Trophoblast cell (in vitro differentiated cells and primary cell): ENCODE measurements at regions not wholly inside any gene's neighbourhood (a gene's known extent, or its start where the extent isn't known, plus 50 kb on each side); places are given as distances from the start of the nearest gene placed in this dataset.
A peak's percentile ranks its signal among the peaks of the same experiment; 100 is the strongest.

Source experiments
- DNase-seq, 2 donors: peaks; one replicate each; pipeline ENCODE4 v3.0.0-alpha.2; 2016
- H2AFZ ChIP-seq: 2 replicates; pipeline ENCODE4 v1.6.1; 2013; ENCODE audit warnings: low read length, moderate library complexity, mild to moderate bottlenecking; ENCODE audit not compliant: insufficient read depth, poor library complexity
- H2AK5ac ChIP-seq: 2 replicates; pipeline ENCODE4 v1.6.1; 2013; ENCODE audit warnings: mild to moderate bottlenecking, low read length
- H2BK120ac ChIP-seq: 2 replicates; pipeline ENCODE4 v1.6.1; 2013; ENCODE audit warnings: low read length, mild to moderate bottlenecking, moderate library complexity; ENCODE audit not compliant: insufficient read depth, poor library complexity
- H2BK12ac ChIP-seq: 2 replicates; pipeline ENCODE4 v1.6.1; 2013; ENCODE audit warnings: mild to moderate bottlenecking, low read length, moderate library complexity
- H2BK5ac ChIP-seq: 2 replicates; pipeline ENCODE4 v1.6.1; 2013; ENCODE audit warnings: low read length, low read depth, moderate library complexity, mild to moderate bottlenecking; ENCODE audit not compliant: poor library complexity
- H3K14ac ChIP-seq: 2 replicates; pipeline ENCODE4 v1.6.1; 2013; ENCODE audit warnings: mild to moderate bottlenecking, low read length
- H3K18ac ChIP-seq: 2 replicates; pipeline ENCODE4 v1.6.1; 2013; ENCODE audit warnings: mild to moderate bottlenecking, low read length
- H3K23ac ChIP-seq: 2 replicates; pipeline ENCODE4 v1.6.1; 2013; ENCODE audit warnings: low read length
- H3K27ac ChIP-seq: 2 replicates; pipeline ENCODE4 v1.5.1; 2013; ENCODE audit warnings: low read depth, mild to moderate bottlenecking, inconsistent platforms, low read length, moderate library complexity
- H3K27me3 ChIP-seq: 2 replicates; pipeline ENCODE4 v1.6.1; 2013; ENCODE audit warnings: inconsistent platforms, mild to moderate bottlenecking, low read length, moderate library complexity; ENCODE audit not compliant: insufficient read depth
- H3K36me3 ChIP-seq, 2 experiments: 1 replicate in 1 of 2; 2 replicates in 1 of 2; pipeline ENCODE4 v1.6.1; 2013; ENCODE audit warnings: low read length in 2 of 2, mild to moderate bottlenecking in 2 of 2, moderate library complexity in 1 of 2; ENCODE audit not compliant: insufficient read depth in 2 of 2, control insufficient read depth in 1 of 2
- H3K4ac ChIP-seq: 2 replicates; pipeline ENCODE4 v1.6.1; 2013; ENCODE audit warnings: low read depth, mild to moderate bottlenecking, low read length, moderate library complexity
- H3K4me1 ChIP-seq, 2 experiments: 1 replicate in 1 of 2; 2 replicates in 1 of 2; pipeline ENCODE4 v1.6.1; 2013; ENCODE audit warnings: low read length in 2 of 2, mild to moderate bottlenecking in 2 of 2, moderate library complexity in 1 of 2; ENCODE audit not compliant: insufficient read depth in 2 of 2, control insufficient read depth in 1 of 2
- H3K4me2 ChIP-seq: 2 replicates; pipeline ENCODE4 v1.6.1; 2013; ENCODE audit warnings: inconsistent platforms, mild to moderate bottlenecking, low read length, moderate library complexity
- H3K4me3 ChIP-seq: 2 replicates; pipeline ENCODE4 v1.5.1; 2013; ENCODE audit warnings: mild to moderate bottlenecking, low read depth, low read length, inconsistent platforms
- H3K79me1 ChIP-seq: one replicate; pipeline ENCODE4 v1.6.1; 2013; ENCODE audit warnings: low read length
- H3K79me2 ChIP-seq: 2 replicates; pipeline ENCODE4 v1.6.1; 2013; ENCODE audit warnings: low read length, mild to moderate bottlenecking; ENCODE audit not compliant: control insufficient read depth, insufficient read depth, poor library complexity
- H3K9ac ChIP-seq: 2 replicates; pipeline ENCODE4 v1.6.1; 2013; ENCODE audit warnings: mild to moderate bottlenecking, low read length
- H3K9me3 ChIP-seq: 2 replicates; pipeline ENCODE4 v1.6.1; 2013; ENCODE audit warnings: low read depth, mild to moderate bottlenecking, control low read depth, inconsistent platforms, low read length; ENCODE audit not compliant: insufficient read depth
- H4K12ac ChIP-seq: 2 replicates; pipeline ENCODE4 v1.6.1; 2013; ENCODE audit warnings: low read depth, mild to moderate bottlenecking, low read length, moderate library complexity
- H4K8ac ChIP-seq: 2 replicates; pipeline ENCODE4 v1.6.1; 2013; ENCODE audit warnings: low read depth, mild to moderate bottlenecking, low read length, moderate library complexity
- H4K91ac ChIP-seq: one replicate; pipeline ENCODE4 v1.6.1; 2013; ENCODE audit warnings: low read depth, mild to moderate bottlenecking, low read length, moderate library complexity
- WGBS: extraction: QIAGEN DNeasy Blood & Tissue Kit; methylation state at CpG from one replicate; pipeline ENCODE4 v1.1.7; 2013; ENCODE audit warnings: missing lambda C conversion rate; ENCODE audit not compliant: insufficient read length, insufficient coverage; ENCODE audit errors: extremely low coverage; 5-methylcytosine and 5-hydroxymethylcytosine counted together

GRCh38 chr9:16348531-16348930 lies 521.9 kb downstream of the BNC2 start:
- Histone ChIP-seq H3K9ac (no peak overlapping the region), H3K18ac (no peak overlapping the region), H2BK120ac (no peak overlapping the region), H4K91ac (peak overlapping the region; percentile 29), H2BK5ac (no peak overlapping the region), H3K27ac (no peak overlapping the region), H3K36me3 (no peaks in the 10 kb centered on the region), H2AFZ (no peak overlapping the region), H4K8ac (no peak overlapping the region), H3K79me1 (peaks cover 22% of the 10 kb centered on the region), H3K9me3 (no peaks in the 10 kb centered on the region), H3K79me2 (no peaks in the 10 kb centered on the region), H3K4me1 (peaks cover 5 to 7% of the 10 kb centered on the region in 2 experiments), H4K12ac (no peak overlapping the region), H2BK12ac (no peak overlapping the region), H3K27me3 (no peaks in the 10 kb centered on the region), H3K4me3 (no peak overlapping the region), H3K4me2 (no peak overlapping the region), H2AK5ac (no peak overlapping the region), H3K14ac (no peak overlapping the region), H3K23ac (no peak overlapping the region), H3K4ac (no peak overlapping the region)
- no CpG with 5 or more reads among the region's 4 CpGs for WGBS
- DNase-seq: peak; percentile 11 to 67

GRCh38 chr9:16352251-16352650 lies 518.2 kb downstream of the BNC2 start:
- no peak overlapping the region for H3K23ac ChIP-seq
- peaks cover 9% of the 10 kb centered on the region for H3K79me1 ChIP-seq
- H3K18ac ChIP-seq: no peak overlapping the region
- no peaks in the 10 kb centered on the region for H3K79me2 ChIP-seq
- no peak overlapping the region for H3K27ac ChIP-seq
- no peak overlapping the region for H3K14ac ChIP-seq
- no peak overlapping the region for H2AK5ac ChIP-seq
- H4K91ac ChIP-seq: no peak overlapping the region
- H3K9ac ChIP-seq: no peak overlapping the region
- no peak overlapping the region for H2AFZ ChIP-seq
- H2BK5ac ChIP-seq: no peak overlapping the region
- no peak overlapping the region for H3K4me2 ChIP-seq
- H4K8ac ChIP-seq: no peak overlapping the region
- no peaks in the 10 kb centered on the region for H3K36me3 ChIP-seq
- no peak overlapping the region for H3K4me3 ChIP-seq
- H2BK12ac ChIP-seq: peak overlapping the region; percentile 76
- peaks cover 2% of the 10 kb centered on the region in 2 experiments for H3K4me1 ChIP-seq
- DNase-seq: peak in 1 of 2 donors; percentile 31
- H3K27me3 ChIP-seq: no peaks in the 10 kb centered on the region
- no peaks in the 10 kb centered on the region for H3K9me3 ChIP-seq
- H2BK120ac ChIP-seq: no peak overlapping the region
- WGBS: no CpG with 5 or more reads among the region's 1 CpG
- H3K4ac ChIP-seq: no peak overlapping the region
- no peak overlapping the region for H4K12ac ChIP-seq

GRCh38 chr9:16352791-16353401 lies 517.6 kb downstream of the BNC2 start:
- no peak overlapping the region for H3K4me3 ChIP-seq
- H3K18ac ChIP-seq: no peak overlapping the region
- no peak overlapping the region for H3K14ac ChIP-seq
- no peak overlapping the region for H3K27ac ChIP-seq
- no peak overlapping the region for H3K9ac ChIP-seq
- H3K27me3 ChIP-seq: no peaks in the 10 kb centered on the region
- no peaks in the 10 kb centered on the region for H3K9me3 ChIP-seq
- H3K4ac ChIP-seq: no peak overlapping the region
- H2BK12ac ChIP-seq: no peak overlapping the region
- no peak overlapping the region for H2BK120ac ChIP-seq
- no CpG with 5 or more reads among the region's 3 CpGs for WGBS
- no peak overlapping the region for H4K8ac ChIP-seq
- no peak overlapping the region for H3K23ac ChIP-seq
- H3K4me1 ChIP-seq: peaks cover 2 to 4% of the 10 kb centered on the region in 2 experiments
- DNase-seq: peak; percentile 67 to 94
- H3K79me1 ChIP-seq: peaks cover 9% of the 10 kb centered on the region
- H4K91ac ChIP-seq: no peak overlapping the region
- no peak overlapping the region for H4K12ac ChIP-seq
- no peaks in the 10 kb centered on the region for H3K79me2 ChIP-seq
- H3K36me3 ChIP-seq: no peaks in the 10 kb centered on the region
- no peak overlapping the region for H3K4me2 ChIP-seq
- H2AFZ ChIP-seq: no peak overlapping the region
- H2BK5ac ChIP-seq: no peak overlapping the region
- no peak overlapping the region for H2AK5ac ChIP-seq

GRCh38 chr9:16356196-16356765 lies 514.2 kb downstream of the BNC2 start:
- Histone ChIP-seq H3K18ac (no peak overlapping the region), H3K4me3 (no peak overlapping the region), H2BK5ac (no peak overlapping the region), H2BK120ac (no peak overlapping the region), H3K27ac (no peak overlapping the region), H3K79me1 (peaks cover 4% of the 10 kb centered on the region), H4K8ac (no peak overlapping the region), H2AK5ac (no peak overlapping the region), H4K91ac (no peak overlapping the region), H3K36me3 (no peaks in the 10 kb centered on the region), H3K9me3 (no peaks in the 10 kb centered on the region), H3K14ac (no peak overlapping the region), H4K12ac (no peak overlapping the region), H3K9ac (no peak overlapping the region), H3K4me1 (peaks cover 4 to 8% of the 10 kb centered on the region in 2 experiments), H3K27me3 (no peaks in the 10 kb centered on the region), H3K4ac (no peak overlapping the region), H2AFZ (no peak overlapping the region), H3K79me2 (no peaks in the 10 kb centered on the region), H2BK12ac (peak overlapping the region; percentile 15), H3K23ac (no peak overlapping the region), H3K4me2 (no peak overlapping the region)
- WGBS: no CpG with 5 or more reads among the region's 8 CpGs
- DNase-seq: peak; percentile 67 to 78
